Stimulated activated CD4-positive, alpha-beta T cell treated with anti-CD3 and anti-CD28 coated beads, Interleukin-15, amount 100 ng/mL, for 48 hours (primary cell): ENCODE measurements at regions not wholly inside any gene's neighbourhood (a gene's known extent, or its start where the extent isn't known, plus 50 kb on each side); places are given as distances from the start of the nearest gene placed in this dataset.
A peak's percentile ranks its signal among the peaks of the same experiment; 100 is the strongest.
"Not testable (repeated sequence)": the region's sequence is repeated elsewhere in the genome, so short reads cannot be mapped to it uniquely, and the experiment has no call there.

ENCODE experiments used
- DNase-seq, 2 donors: peaks; one replicate each; pipeline ENCODE4 v3.0.0-alpha.2; 2020; ENCODE audit warnings: low read depth in 2 of 2

DNA sequence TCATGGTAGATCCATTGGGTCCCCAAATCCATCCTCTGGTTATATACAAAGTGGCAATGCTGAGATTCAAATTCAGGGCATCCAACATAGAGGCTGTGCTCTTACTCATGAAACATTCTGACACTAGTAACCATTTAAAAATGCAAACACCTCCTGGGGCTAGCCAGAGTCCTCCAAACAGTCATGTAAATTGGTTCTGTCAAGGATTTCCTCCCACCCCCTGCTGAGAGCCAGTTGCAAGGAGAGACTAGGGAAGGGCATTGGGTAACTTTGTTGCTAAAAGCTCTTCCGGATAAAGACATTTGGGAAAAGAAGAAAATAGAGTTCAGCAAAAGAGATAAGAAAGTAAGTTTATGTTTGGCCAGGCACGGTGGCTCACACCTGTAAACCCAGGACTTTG, 58.3 kb downstream of the ART5 start:
- not testable (repeated sequence) for DNase-seq

DNA sequence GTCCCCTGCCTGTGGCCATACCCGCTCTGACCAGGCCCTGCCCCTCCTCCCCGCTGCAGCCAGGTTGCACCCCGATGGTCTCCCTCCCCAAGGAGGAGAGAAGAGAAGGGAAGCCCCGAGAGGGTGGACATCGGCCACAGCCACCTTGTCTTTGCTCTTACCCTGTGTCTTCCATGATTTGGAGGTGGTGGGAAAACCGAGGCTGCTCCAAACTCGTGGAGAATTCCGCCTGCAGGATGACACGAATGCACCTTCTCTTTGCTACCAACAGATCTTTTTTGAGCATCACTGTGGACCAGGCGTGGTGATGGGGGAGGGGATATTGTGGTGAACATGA, 60.4 kb downstream of the ART5 start:
- not testable (repeated sequence) for DNase-seq

DNA sequence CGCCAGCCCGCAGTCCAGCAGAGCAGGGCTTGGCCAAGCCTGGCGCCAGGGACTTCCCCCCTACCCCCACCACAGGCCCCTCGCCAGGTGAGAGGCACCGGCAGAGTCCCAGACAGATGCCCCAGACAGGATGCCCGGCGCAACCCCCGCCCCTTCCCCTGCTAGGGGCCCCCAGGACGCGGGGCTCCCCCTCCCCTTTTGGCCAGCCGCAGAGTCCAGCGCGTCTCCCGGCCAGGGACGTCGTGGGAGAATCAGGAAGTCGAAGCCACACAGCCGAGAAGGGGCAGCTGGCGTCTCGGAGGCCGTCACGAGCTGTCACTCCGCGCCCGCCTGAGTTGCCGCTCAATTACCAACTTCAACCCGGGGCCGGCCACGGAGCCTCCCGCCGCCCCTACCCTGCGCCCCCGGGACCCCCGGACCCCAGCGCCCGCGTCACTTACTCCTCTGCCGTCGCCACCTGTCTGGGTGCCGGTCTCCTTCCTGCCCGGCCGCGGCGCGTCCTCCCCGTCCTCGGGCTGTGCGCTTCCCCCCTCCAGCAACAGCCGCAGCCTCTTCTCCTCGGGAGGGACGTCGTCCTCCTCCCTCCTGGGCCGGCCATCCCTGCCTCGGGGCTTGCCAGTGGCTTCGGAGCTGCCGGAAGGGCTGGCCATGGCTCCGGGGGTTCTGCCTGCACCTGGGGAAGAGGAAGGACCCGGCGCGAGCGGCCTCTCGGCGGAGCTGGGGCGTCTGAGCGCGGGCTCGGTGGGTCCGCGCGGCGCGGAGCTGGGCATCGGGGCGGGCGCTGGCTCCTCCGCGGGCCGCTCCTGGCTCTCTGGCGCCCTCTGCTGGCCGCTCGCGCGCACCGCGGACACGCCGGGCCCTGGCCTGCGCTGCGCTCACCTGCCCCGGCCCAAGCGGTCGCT, 61.1 kb downstream of the ART5 start:
- peak; percentile 8 to 51 for DNase-seq

DNA sequence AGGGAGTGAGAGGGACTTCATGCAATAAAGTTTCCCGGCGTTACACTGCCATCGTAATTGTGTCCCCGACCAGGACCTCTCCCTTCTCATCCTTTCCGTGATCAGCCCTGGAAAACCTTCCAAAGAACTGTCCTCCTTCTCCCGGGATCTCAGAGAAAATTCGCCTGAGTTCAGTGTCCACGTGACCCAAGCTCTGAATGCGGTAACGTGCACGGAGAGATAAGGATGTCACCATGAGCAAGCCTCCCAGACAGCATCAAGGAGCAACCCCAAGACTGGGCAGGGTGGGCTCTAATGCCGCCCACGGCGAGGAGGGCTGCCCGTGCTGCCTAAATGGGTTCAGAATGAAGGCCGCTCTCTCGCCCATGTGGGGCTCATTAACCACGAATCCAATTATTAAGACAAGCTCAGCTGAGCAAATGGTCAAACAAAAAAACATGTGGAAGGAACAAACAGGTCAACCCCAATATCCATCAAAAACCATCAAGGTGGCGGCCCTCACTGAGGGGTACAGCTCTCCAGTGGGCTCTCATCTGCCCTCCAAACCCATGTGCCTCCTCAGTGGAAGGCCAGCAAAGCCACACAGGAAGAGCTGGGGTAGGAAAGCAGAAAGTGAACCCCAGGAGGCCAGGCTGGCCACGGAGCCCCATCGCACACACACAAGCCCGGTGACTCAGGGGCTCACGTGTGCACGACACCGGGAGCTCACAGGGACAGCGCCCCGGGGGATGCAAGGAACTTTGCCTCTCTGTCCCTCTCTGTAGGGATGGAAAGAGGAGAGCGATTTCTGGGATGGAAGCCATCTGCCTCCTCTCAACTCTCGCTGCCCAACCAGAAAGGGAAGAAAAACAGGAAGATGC, 62.0 kb downstream of the ART5 start:
- DNase-seq, result not testable (repeated sequence)

DNA sequence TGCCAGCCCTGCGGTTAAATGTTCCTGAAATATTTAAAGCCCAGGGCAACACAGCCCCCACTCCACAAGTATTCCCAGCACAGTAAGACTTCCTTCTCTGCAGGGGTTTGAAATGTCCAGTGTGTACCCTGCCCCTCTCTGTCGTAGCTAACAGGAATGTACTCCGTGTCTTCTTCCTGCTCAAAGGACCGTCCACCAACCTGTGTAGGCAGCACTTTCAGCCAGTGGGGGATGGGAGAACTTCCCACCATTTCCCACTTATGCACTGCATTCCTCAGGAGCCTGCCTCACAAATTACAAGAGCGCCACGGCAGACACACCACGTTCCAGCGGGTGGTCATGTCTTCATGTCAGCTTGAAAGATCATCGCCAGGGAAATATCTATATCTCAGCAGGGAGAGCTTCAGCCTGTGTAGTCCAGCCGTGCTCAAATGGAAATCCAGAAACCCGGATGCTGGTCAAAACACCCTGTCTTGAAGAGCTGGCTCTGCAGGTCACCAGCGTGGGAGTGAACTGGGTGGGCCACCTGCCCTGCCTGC, 65.7 kb downstream of the ART5 start:
- not testable (repeated sequence) for DNase-seq

DNA sequence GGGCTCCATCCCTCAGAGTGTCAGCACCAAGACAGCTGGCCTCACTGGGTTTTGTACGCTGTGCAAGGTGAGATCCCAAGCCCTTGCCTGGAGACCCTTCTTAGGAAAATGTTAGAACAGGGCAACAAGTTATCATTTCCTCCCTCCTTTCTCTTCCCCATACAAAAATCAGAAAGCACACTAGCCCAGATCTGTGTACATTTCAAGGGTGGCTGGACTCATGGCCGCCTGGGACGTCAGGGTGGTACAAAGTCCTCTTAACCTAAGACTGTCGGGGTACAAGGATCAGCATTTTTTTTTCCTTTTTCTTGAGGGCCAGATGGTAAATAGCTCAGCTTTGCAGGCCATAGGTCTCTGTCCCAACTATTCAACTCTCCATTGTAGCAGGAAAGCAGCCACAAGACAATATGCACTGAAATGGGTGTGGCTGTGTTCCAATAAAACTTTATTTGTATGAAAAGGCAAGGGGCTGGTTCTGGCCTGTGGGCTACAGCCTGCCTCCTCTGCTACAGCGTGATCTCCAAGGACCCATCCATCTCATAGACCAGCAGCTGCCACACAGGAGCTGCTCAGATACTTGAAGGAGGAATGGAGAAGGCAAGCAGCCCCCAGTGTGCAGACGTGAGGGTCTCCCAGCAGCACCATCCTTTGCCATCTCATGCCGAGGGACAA, 68.7 kb downstream of the ART5 start:
- DNase-seq, result not testable (repeated sequence)

DNA sequence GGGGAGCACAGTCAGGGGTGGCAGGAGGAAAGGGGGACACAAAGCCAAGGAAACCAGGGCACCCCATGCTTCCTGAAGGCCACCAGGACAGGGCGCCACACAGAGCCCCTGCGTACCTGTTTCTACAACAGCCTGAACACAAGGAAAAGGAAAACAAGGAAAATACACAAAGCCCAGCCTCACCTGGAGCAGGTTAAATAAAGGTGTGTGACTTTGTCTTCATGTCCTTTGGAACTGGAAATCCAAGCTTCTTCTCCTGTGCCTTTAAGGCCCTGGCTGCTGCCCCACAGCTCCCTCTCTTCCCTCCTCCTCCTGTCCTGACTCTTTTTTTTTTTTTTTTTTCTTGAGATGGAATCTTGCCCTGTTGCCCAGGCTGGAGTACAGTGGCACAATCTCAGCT, 70.0 kb downstream of the ART5 start:
- DNase-seq, result not testable (repeated sequence)

DNA sequence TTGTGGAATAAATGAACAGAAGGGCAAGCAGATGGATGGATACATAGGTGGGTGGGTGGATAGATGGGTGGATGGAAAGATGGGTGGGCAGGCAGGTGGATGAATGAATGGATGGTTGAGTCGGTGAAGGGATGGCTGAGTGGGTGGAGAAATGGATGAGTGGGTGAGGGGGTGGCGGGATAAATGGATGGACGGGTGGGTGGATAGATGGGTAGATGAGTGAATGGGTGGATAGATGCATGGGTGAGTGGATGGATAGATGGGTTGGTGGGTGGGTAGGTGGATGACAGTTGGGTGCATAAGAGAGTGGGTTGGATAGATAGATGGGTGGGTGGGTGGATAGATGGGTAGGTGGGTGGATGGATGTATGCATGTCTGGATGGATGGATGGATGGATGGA, 76.0 kb downstream of the ART5 start:
- DNase-seq, result not testable (repeated sequence)

DNA sequence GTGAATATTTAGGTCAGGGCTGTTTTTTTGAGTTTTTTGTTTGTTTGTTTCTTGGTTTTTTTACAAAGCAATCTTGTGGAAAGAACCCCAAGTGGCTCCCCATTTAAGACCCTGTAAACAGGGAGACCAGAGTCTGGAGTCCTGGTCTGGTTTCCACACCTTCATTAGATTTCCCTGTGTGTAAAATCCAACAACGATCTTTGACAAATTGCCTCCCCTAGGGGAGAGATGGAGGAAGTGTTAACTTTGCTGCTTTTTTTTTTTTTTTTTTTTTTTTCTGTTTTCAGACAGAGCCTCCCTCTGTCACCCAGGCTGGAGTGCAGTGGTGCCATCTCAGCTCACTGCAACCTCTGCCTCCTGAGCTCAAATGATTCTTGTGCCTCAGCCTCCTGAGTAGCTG, 77.4 kb downstream of the ART5 start:
- not testable (repeated sequence) for DNase-seq

DNA sequence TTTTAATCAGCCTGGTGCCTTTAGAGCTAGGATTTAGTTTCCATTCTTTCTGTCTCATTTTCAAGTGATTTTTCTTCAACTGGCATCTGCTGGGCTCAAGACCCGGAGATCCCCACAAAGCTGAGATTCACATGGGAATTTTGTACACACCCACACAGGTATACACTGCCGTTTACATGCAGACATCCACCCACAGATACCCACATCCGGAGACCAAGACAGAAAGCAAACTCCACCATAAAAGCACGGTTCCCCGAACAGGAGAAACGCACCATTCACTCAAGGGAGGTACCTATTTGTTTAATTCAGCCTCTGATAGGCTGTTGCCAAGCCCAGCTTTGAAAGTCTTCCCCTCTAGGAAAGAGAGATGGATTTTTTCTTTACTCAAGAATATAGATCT, 87.2 kb downstream of the ART5 start:
- DNase-seq, result not testable (repeated sequence)

DNA sequence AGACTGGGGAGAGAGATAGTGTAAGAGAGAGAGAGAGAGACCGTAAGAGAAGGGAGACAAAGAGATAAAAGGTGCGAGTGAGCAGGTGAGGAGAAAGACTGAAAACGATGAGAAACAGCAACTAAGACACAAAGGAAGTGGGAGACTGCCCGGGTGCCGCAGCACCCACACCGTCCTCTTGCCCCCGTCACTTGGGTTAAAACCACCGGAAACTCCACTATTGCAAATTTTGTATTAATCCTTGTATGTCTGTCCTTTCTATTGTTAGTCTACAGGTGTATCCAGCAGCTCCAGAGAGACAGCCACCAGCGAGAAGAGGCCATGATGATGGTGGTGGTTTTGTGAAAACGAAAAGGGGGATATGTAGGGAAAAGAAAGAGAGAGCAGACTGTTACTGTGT, 96.8 kb downstream of the ART5 start:
- not testable (repeated sequence) for DNase-seq

DNA sequence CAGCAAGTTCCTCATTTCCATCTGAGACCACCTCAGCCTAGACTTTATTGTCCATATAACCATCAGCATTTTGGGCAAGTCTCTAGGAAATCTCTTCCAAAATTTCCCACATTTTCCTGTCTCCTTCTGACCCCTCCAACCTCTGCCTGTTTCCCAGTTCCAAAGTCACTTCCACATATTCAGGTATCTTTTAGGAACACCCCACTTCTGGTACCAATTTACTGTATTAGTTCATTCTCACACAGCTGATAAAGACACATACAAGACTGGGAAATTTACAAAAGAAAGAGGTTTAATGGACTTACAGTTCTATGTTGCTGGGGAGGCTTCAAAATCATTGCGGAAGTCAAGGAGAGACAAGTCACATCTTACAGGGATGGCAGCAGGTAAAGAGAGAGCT, 103.6 kb downstream of the ART5 start:
- DNase-seq, result not testable (repeated sequence)

DNA sequence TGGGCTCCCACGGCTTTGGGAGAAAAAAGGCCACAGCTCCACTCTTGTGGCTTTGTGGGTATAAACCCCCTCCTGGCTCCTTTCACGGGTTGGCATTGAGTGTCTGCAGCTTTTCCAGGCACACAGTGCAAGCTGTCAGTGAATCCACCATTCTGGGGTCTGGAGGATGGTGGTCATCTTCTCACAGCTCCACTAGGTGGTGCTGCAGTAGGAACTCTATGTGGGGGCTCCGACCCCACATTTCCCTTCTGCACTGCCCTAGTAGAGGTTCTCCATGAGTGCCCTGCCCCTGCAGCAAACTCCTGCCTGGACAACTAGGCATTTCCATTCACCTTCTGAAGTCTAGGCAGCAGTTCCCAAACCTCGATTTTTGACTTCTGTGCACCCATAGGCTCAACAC, 104.5 kb downstream of the ART5 start:
- not testable (repeated sequence) for DNase-seq

DNA sequence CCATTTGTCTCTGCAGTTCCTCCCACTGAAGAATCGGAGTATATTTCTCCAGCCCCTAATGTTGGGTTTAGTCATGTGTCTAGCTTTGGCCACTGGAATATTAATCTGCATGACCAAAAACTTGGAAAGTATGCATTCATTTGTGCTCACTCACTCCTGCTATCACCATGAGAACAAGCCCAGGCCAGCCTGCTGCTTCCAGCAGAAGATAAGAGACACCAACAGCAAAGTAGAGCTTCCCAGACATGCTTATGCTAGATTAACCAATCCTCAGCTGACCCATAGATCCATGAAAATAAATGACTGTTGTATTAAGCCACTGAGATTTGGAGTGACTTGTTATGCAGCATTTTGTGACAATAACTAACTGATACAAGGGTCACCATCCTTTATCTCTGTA, 108.8 kb downstream of the ART5 start:
- not testable (repeated sequence) for DNase-seq

DNA sequence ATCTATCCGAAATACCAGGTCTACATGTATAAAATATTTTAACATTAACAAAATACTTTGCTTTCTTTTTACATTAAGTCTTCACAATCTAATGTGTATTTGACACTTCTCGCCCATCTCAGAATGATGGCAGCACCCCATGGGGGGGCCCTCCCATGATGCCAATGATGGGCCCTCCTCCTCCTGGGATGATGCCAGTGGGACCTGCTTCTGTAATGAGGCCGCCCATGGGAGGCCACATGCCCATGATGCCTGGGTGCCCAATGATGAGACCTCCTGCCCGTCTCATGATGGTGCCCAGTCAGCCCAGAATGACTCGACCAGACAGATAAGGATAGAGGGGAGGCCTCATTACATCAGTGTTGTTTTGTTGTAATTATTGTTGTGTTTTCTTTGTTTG, 110.5 kb downstream of the ART5 start:
- not testable (repeated sequence) for DNase-seq

DNA sequence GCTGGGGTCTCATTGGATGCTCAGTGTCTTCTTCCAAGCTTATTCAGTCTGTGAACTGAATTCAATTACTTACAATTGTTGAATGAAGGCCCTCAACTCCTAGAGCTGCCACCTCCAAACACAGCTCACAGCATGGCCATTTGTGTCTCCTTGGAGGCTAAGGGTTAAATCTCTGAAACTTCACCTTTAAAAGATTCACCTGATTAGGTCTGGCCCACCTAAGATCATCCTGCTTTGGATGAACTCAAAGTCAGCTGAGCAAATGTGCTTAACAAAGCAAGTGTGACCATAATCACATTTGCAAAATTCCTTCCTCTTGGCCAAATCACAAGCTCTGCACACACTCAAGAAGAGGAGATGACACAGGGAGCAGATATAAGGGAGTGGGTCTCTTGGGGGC, 118.2 kb downstream of the ART5 start:
- DNase-seq, result not testable (repeated sequence)

DNA sequence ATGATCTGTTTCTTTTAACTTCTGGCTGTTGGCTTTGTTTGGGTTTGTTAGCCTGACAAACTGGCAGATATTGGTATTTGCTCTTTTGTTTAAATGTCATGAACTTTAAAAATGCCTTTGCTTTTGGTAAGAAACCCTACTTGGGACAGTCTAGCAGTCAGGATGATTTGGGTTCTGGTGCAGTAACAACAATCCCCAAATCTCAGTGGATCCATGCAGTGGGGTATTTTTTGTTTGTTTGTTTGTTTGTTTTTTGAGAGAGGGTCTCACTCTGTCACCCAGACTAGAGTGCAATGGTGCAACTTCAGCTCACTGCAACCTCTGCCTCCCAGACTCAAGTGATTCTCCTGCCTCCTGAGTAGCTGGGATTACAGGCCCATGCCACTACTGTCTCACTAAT, 120.9 kb downstream of the ART5 start:
- DNase-seq, result not testable (repeated sequence)

DNA sequence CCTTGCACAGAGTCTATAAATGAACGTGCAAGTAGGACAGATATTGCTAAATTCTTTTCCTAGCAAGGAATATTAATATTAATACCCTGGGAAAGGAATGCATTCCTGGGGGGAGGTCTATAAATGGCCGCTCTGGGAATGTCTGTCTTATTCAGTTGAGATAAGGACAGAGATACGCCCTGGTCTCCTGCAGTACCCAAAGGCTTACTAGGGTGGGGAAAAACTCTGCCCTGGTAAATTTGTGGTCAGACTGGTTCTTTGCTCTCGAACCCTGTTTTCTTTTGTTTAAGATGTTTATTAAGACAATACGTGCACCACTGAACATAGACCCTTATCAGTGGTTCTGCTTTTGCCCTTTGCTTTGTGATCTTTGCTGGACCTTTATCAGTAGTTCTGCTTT, 122.0 kb downstream of the ART5 start:
- not testable (repeated sequence) for DNase-seq

DNA sequence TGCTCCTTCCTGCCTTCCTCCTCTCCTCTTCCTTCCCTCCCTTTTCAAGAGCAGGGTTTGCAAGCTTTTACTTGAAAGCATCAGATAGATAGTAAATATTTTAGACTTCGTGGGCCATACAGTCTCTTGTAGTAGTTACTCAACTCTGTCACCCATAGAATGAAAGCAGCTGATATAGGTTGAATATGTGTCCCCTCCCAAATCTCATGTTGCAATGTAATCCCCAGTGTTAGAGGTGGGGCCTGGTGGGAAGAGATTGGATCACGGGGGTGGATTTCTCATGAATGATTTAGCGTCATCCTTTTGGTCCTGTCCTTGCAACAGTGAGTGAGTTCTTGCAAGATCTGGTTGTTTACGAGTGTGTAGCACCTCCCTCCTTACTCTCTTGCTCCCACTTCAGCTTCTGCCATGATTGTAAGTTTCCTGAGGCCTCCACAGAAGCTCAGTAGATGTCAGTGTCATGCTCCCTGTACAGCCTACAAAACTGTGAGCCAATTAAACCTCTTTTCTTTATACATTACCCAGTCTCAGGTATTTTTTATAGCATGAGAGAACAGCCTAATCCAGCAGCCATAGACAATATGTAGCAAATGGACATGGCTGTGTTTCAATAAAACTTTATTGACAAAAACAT, 124.7 kb downstream of the ART5 start:
- DNase-seq, result not testable (repeated sequence)

DNA sequence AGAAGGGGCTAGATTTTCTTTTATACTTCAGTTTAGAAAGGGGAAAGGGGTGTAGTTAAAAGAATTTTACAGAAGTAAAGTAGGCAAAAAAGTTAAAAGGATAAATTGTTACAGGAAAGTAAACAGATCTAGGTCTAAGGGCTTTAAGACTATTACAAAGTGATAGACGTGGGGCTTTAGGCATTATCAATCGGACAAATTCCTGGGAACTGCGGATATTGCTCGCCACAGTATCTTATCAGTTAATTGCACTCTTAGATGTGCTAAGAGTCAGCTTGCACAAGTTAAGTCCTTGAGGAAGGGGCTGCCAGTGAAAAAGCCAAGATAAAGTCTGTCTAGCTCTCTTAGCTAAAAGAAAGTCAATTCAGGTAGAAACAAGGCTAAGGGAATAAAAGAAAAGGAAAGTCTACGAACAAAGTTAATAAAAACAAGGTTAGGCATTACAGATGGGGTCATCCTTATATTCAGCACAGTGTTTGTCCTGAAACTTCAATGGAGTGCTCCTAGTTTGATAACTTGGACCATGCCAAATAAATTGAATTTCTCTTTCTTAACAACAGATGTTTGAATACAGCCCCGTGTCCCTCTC, 125.4 kb downstream of the ART5 start:
- not testable (repeated sequence) for DNase-seq
